Coronary artery (tissue), 2 donors: ENCODE measurements at regions not wholly inside any gene's neighbourhood (a gene's known extent, or its start where the extent isn't known, plus 50 kb on each side); places are given as distances from the start of the nearest gene placed in this dataset.

Source experiments
- DNase-seq: peaks from one replicate; pipeline ENCODE4 v3.0.0-alpha.2; 2017; ENCODE audit warnings: low spot score
- H3K27ac ChIP-seq, 2 donors: fragments of 200-600 bp; sonication (generic); one replicate each; pipeline ENCODE4 v1.5.1; 2016 to 2019
- H3K4me3 ChIP-seq: fragments of 200-600 bp; sonication (generic); 2 replicates; pipeline ENCODE4 v1.5.1; 2016; ENCODE audit warnings: mild to moderate bottlenecking, moderate library complexity
- TF ChIP-seq, protein P1 (sequence below): fragments of 200-600 bp; sonication (generic); IDR thresholded peaks from one replicate; pipeline ENCODE4 v1.5.1; 2019; ENCODE audit warnings: antibody characterized with exemption

DNA sequence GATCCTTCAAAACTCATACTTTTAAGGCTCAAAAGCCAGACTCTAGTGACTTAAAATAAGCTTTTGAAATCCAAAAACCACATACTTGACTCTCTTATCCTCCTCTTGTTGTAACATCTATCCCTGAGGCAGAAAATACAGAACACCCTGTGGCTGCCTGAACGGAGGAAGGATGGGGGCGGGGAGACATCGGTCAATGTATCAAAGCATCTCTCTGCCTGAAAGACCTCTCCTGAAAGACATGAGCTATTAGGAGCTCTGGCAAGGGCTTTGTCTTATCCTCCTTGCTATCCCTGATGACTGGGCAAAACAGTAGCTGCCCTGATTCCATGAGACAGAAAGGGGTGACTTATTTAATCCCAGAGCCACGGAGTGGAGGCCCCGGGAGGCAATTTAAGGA is 122.4 kb downstream of the MN1 start:
- H3K4me3 ChIP-seq: no peak overlapping the region
- TF ChIP-seq, protein P1, sequence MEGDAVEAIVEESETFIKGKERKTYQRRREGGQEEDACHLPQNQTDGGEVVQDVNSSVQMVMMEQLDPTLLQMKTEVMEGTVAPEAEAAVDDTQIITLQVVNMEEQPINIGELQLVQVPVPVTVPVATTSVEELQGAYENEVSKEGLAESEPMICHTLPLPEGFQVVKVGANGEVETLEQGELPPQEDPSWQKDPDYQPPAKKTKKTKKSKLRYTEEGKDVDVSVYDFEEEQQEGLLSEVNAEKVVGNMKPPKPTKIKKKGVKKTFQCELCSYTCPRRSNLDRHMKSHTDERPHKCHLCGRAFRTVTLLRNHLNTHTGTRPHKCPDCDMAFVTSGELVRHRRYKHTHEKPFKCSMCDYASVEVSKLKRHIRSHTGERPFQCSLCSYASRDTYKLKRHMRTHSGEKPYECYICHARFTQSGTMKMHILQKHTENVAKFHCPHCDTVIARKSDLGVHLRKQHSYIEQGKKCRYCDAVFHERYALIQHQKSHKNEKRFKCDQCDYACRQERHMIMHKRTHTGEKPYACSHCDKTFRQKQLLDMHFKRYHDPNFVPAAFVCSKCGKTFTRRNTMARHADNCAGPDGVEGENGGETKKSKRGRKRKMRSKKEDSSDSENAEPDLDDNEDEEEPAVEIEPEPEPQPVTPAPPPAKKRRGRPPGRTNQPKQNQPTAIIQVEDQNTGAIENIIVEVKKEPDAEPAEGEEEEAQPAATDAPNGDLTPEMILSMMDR: no peak
- DNase-seq: no peak
- no peak overlapping the region for H3K27ac ChIP-seq

DNA sequence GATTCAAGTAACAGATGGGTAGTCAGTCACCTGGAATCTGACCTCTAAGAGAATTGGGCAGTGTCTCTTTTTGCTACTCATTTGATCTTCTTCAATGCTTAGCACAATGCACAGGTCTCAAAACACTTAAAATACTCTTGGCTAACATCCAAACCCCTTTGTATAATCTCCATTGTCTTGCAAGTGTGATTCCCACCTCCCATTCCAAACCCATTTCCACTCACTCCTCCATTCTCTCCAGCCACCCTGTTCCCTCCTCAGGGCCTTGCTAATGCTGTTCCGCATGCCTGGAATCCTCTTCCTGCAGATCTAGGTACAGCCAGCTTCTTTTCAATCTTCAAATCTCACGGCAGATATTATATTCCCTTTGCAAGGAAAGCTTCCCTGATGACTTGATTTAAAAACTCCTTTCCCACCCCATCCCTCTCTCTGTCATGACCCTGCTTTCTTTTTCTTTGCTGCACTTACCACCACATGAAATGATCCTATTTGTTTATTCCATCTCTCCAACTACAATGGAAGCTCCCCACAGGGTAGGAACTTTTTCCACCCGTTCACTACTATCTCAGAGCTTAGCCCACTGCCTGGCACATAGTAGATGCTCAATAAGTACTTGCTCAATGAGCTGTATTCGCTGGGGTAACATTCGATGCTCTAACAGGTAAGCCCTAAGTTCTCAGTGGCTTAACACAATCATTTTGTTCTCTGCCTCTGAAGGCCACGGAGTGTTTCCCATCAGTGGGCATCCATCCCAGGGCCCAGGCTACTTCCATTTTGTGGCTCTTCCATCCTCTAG is 121.7 kb downstream of the MN1 start:
- H3K4me3 ChIP-seq: no peak overlapping the region
- H3K27ac ChIP-seq: no peak overlapping the region
- DNase-seq: no peak
- TF ChIP-seq, protein P1: no peak

DNA sequence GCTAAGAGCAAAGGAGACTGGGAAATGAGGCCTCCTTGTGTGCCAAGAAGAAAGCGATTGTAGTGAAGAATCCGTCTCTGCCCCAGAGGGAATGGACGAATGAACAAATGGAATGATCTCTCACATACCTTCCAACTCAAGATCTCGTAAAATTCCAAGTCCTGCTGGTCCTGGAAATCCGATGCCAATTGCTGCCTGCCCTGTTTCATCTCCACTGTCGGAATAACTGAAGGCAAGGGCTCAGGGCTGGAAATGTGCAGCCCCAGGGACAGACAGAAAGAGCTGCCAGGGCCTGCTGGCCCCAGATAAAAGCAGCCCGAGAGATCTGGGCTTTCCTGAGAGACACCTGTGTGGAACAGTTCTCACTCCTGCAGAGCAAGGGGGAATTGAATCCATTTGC is 120.9 kb downstream of the MN1 start:
- Histone ChIP-seq H3K4me3 (no peak overlapping the region), H3K27ac (no peak overlapping the region)
- TF ChIP-seq, protein P1: no peak
- DNase-seq: no peak

GRCh38 chr22:27681037-27681436 is 120.5 kb downstream of the MN1 start:
- TF ChIP-seq, protein P1: no peak
- no peak overlapping the region for H3K27ac ChIP-seq
- no peak overlapping the region for H3K4me3 ChIP-seq
- DNase-seq: no peak

GRCh38 chr22:27682437-27682836 is 119.1 kb downstream of the MN1 start:
- no peak overlapping the region for H3K4me3 ChIP-seq
- no peak overlapping the region for H3K27ac ChIP-seq
- TF ChIP-seq, protein P1: no peak
- no peak for DNase-seq

- no peak overlapping the region for H3K4me3 ChIP-seq
- DNase-seq: no peak
- peak overlapping the region; percentile 87 to 89 for H3K27ac ChIP-seq
- TF ChIP-seq, protein P1: no peak
These were observed 116.7 kb downstream of the MN1 start for GRCh38 chr22:27684901-27685300.

GRCh38 chr22:27685515-27685914 is 116.0 kb downstream of the MN1 start:
- no peak for DNase-seq
- TF ChIP-seq, protein P1: no peak
- Histone ChIP-seq H3K27ac (peak overlapping the region; percentile 87 to 89), H3K4me3 (no peak overlapping the region)
